ENCODE measurements at regions not wholly inside any gene's neighbourhood (a gene's known extent, or its start where the extent isn't known, plus 50 kb on each side); places are given as distances from the start of the nearest gene placed in this dataset.

- in situ Hi-C loops (cut with HindIII; ENCODE audit: low sequenced_read_pairs), result no loop called here
These were observed 269.0 kb downstream of the FAM76B start for GRCh38 chr11:95520369-95521132.

- in situ Hi-C loops (cut with HindIII; ENCODE audit: low sequenced_read_pairs), result no loop called here
These were observed 269.7 kb downstream of the FAM76B start for GRCh38 chr11:95519912-95520311.

- in situ Hi-C loops (cut with HindIII; ENCODE audit: low sequenced_read_pairs), result no loop called here
These were observed 272.1 kb downstream of the FAM76B start for GRCh38 chr11:95517453-95517852.

DNA sequence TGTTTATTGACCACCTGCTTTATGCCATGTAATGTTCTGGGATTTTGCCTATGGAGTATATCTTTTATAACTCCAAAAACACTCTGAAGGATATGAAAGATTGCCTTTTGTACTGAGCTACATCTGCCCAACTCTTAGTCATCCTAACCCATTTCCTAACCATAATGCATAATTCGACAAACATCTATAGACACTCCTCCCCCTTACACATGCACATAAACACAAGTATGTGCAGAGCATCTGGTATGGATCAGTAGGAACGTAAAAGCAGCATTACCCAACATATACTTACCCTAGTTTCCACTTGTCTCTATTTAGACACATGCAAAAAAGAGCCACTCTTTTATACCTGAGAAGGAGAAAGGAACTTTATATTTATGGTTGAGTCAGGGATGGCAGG is 272.8 kb downstream of the FAM76B start:
- in situ Hi-C loops (cut with HindIII; ENCODE audit: low sequenced_read_pairs), result no loop called here

DNA sequence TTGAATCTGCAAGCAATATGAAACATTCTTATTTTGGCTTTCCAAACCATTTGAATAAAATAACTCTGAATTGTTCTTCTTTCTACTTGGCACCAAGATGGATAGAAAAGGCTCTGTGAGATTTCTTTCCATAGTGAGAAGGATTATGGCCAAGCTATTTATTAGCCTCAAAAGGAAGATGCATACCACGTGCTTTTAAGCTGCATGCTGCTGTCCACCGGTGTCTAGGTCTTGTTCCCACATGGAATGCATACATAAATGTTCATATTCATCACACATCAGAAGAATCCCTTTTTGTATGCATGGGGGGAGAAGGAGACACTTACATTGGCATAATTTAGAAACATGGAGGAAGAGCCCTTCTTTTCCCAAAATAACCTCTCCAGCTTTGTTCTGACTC is 273.4 kb downstream of the FAM76B start:
- in situ Hi-C loops (cut with HindIII; ENCODE audit: low sequenced_read_pairs), result no loop called here

GRCh38 chr11:95515371-95515770 is 274.2 kb downstream of the FAM76B start:
- in situ Hi-C loops (cut with HindIII; ENCODE audit: low sequenced_read_pairs), result no loop called here

DNA sequence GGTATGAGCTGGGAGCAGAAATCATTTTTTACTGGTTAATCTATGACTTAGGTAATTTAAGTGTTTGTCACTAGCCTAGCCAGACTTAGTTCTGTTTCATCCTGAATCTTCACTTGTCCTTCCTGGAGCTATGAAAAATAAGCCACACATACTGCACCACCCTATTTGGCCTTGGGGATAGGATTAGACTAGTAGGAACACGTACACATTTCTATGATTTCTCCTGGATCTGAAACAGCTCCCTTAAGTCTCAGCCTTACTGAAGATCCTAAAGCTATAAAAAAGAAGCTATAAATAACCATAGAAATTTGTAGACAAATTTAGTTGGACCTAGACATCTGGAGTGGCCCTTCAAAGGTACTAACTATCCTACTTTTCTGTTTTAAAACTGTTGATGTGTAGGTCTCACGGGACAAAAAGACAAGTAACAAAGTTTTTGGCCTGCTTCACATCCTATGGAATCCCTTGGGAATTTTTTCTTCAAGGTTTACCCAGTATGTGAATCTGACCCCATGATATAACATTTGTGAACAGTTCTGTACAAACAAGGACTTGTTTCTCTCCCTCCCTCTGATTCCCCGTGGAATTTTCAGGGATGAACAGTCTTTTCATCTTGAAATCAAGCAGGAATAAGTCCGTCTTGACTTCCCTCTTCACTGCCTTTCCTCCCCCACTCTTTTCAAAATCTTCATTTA is 275.0 kb downstream of the FAM76B start:
- in situ Hi-C loops (cut with HindIII; ENCODE audit: low sequenced_read_pairs), result no loop called here

DNA sequence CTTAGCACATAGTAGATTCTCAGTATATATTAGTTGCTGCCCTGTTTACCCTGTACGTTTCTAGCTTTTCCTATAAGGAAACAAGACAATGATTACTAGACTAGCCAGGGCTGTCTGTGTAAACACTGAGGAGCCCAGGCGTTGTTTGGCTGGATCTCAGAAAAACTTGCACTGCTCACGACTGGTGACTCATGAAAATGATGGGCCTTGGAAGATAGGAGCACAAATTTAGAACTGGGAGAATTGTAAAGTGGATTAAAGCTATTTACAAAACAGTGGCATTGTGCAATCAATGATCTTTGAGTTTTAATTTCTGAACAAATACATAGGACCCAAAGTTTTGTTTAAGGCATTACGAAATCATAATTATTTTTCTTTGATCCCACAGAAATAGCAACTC is 276.9 kb downstream of the FAM76B start:
- in situ Hi-C loops (cut with HindIII; ENCODE audit: low sequenced_read_pairs), result no loop called here

DNA sequence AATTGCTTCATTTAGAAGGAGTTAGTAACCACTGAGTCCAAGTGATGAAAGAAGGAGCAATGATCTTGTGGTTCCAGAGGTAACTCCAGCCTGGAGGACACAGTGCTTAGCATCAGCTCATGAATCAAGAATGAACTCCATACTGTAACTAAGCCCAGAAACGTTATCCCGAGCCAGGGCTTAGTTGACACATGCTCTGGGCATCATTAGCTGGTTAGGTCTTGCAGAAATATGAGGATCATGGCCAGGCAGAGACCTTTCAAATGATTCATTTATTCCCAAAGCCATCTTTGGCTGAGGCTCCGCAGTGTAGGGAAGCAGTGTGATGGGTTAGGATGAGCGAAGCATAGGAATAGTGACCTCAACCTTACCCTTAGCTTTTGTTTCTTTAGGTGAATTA is 277.4 kb downstream of the FAM76B start:
- in situ Hi-C loops (cut with HindIII; ENCODE audit: low sequenced_read_pairs), result no loop called here

GRCh38 chr11:95508219-95508890 is 277.4 kb upstream of the SESN3 start:
- in situ Hi-C loops (cut with HindIII; ENCODE audit: low sequenced_read_pairs), result no loop called here

DNA sequence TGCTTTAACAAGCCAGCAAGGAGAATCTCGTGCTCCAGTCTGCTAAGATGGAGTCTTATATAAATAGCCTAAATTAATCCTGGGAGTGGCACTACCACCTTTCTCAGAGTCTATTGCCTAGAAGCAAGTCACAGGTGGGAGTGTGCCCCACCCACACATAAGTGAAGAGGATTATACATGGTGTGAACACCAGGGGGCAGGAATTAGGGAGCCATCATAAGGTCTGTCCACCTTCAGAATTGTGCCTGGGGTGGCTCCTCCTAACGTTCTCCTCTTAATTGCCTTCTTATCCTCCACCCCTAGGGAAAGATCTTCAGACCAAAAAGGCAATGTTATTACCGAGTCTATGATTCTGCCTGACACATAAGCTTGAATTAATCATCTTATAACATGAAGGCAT is 276.8 kb upstream of the SESN3 start:
- in situ Hi-C loops (cut with HindIII; ENCODE audit: low sequenced_read_pairs), result no loop called here

- in situ Hi-C loops (cut with HindIII; ENCODE audit: low sequenced_read_pairs), result no loop called here
These were observed 275.8 kb upstream of the SESN3 start for GRCh38 chr11:95506777-95507176.

DNA sequence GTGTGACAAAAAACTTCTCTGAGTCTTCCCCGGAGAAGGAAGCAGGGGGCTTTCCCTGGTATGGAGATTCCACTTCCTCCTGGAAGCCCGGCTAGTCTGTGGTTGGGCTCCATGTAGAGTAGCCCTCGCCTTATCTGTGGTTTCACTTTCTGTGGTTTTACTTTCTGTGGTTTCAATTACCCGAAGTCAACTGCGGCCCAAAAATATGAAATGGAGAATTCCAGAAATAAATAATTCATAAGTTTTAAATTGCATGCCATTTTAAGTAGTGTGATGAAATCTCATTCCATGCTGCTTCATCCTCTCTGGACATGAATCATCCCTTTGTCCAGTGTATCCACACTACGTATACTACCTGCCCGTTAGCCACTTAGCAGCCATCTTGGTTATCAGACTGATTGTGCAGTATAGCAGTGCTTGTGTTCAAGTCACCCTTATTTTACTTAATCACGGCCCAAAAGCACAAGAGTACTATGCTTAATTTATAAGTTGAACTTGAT is 275.0 kb upstream of the SESN3 start:
- in situ Hi-C loops (cut with HindIII; ENCODE audit: low sequenced_read_pairs), result no loop called here

DNA sequence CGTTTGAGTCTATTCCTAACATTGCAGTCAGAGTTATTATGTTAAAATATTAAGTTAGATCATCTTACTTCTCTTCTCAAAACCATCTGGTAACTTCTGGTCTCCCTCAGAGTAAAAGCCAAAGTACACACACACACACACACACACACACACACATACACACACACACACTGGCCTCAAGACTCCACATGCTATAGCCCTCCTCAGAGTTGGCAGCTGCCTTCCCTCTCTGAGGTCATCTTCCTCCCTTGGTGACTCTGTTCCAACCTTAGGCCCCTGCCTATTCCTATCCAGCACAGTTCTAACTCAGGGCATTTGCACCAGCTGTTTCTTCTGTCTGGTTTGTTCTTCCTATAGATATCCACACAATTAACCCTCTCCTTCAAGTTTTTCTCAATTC is 272.0 kb upstream of the SESN3 start:
- in situ Hi-C loops (cut with HindIII; ENCODE audit: low sequenced_read_pairs), result no loop called here

- in situ Hi-C loops (cut with HindIII; ENCODE audit: low sequenced_read_pairs), result no loop called here
These were observed 271.5 kb upstream of the SESN3 start for GRCh38 chr11:95502522-95502921.

DNA sequence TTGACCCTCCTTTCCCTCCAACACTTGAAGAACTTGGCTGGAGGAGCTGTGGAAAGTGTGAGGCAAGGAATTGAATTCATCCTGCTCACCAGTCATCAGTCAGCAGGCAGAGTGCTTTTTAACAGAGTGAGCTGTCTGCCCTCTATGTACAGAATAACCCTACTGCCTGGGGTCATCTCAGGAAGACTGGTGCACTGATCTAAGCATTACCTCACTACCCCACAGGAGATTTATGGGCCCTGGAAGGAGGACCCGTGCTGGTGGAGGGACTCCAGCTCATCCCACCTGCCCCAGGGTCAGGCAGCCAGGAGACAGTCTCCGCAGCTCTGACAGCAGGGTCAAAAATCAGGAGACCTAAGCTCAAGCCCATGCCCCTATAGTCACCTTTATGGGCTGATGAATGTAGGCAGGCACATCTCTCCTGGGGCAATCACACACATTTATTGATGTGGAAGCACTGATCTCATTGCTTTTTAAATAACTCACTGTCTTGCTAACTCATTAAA is 270.8 kb upstream of the SESN3 start:
- in situ Hi-C loops (cut with HindIII; ENCODE audit: low sequenced_read_pairs), result no loop called here

DNA sequence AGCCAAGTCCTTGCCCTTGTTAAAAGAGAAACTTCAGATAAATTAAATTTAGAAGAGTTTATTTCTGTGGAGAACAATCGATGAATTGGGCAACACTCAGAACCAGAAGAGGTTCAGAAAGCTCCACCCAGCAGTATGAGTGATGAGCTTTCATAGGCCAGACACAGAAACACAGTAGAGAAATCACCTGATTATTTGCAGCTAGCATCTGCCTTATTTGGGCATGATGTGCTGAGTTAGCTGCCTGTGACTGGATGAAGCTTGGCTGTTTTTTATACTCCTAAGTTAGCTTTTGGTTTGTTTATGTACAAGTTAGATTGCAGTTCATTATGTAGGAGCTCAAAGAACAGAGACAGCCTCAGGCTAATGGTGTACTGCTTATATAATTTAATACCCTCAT is 269.5 kb upstream of the SESN3 start:
- in situ Hi-C loops (cut with HindIII; ENCODE audit: low sequenced_read_pairs), result no loop called here

- in situ Hi-C loops (cut with HindIII; ENCODE audit: low sequenced_read_pairs), result no loop called here
These were observed 268.6 kb upstream of the SESN3 start for GRCh38 chr11:95499516-95500135.

DNA sequence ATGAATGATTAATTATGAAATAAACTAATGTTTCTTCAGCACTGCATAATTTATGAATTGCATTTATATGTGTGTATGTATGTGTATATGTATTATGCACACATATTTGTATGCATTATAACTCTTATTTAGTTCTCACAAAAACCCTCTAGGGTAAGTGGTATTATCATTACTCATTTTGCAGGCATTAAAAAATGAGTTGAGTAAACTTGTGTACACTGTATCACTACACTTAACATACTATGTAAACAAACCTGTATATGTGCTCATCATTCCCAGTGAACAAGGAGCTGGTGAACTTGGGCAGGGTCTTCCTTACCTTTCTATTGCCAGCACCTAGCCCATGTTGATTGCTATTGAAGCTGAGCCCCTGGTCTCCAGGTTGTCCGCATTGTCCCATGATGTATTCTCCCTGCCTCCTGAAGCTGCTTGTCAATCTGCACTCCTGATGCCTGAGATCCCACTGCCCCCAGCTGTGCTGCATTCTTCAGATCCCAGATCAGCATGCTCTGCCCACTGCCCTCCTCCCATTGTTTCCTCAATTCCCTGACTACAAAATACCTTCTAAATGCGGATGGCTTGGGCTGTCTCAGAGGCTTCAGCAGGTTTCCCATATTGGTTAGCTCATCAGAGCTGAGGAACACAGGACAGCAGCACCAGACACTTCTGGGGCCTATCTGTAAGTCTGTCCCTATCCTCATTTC is 267.9 kb upstream of the SESN3 start:
- in situ Hi-C loops (cut with HindIII; ENCODE audit: low sequenced_read_pairs), result no loop called here

DNA sequence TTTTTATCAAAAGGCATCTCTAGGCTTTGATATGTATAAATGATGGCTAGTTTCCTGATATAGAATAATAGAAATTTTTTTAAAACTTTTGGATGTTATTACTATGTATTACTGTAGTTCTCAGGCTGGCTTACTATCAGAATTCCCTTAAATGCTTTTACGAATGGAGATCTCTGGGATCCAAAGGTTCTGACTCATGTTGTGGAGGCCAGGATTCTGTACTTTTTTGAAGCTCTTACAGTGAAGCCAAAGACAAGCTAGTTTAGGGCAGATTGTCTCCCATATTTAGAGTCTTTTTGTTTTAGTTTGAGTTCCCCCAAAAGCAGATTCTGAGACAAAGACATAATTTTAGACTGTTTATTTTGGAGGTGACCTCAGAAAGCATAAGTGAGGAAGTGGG is 265.9 kb upstream of the SESN3 start:
- in situ Hi-C loops (cut with HindIII; ENCODE audit: low sequenced_read_pairs), result no loop called here

DNA sequence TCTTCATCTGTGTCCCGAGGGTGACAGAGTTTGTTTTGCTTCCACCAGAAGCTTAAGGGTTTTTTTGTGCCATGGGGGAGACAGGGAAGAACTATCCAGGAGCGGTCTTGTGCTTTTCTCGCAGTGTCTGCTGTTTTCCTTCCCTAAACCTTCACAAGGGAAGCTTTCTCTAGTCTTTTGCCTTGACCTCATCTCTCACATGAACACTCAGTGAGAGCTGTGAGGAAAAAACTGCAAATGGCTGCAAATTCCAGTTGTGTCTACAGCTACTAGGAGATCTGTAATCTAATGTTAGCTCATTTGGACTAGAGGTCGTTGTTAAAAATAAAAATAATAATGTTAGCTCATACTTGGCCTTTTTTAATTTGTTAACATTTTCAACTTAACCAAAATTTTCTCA is 264.7 kb upstream of the SESN3 start:
- in situ Hi-C loops (cut with HindIII; ENCODE audit: low sequenced_read_pairs), result no loop called here

Data from DLD1 (cell line).